NCI-H2029 (cell line): ENCODE measurements at regions not wholly inside any gene's neighbourhood (a gene's known extent, or its start where the extent isn't known, plus 50 kb on each side); places are given as distances from the start of the nearest gene placed in this dataset.

Experiments
- DNase-seq: peaks from one replicate; lab custom pipeline; 2025; lab: John Stamatoyannopoulos, UW

DNA sequence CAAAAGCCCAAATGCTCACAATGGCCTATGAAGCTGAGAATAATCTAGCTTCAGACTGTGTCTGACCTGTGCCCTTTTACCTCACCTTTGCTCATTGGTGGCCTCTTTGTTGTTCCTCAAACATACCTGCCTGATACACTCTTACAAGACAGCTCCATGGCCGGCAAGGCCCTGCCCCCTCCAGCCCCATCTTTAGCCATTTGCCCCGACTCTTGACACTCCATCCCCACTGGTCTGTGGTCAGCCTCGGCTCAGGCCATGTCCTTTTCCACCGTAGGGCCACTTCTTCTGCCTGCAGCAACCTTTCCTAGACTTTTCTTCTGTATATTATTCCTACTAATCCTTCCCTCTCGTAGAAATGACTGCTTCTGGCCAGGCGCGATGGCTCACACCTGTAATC lies 265.2 kb downstream of the RPS24 start:
- no peak for DNase-seq

DNA sequence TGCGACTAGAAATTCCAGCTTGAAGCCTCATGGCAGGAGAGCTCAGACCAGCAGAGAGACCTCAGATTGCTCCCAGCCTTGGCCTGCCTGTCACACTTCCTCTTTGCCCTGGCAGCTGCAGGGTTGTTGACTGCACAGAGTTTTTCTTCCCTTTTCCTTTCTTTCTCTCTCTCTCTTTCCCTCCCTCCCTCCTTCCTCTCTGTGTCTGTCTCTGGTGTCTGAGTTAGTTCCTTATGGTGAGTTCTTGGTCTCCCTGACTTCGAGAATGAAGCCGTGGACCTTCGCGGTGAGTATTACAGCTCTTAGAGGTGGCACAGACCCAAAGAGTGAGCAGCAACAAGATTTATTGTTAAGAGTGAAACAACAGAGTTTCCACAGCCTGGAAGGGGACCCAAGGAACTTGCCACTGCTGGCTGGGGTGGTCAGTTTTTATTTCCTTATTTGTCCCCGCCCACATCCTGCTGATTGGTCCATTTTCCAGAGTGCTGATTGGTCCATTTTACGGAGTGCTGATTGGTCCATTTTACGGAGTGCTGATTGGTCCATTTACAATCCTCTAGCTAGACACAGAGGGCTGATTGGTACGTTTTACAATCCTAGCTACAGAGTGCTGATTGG lies 266.3 kb downstream of the RPS24 start:
- no peak for DNase-seq

DNA sequence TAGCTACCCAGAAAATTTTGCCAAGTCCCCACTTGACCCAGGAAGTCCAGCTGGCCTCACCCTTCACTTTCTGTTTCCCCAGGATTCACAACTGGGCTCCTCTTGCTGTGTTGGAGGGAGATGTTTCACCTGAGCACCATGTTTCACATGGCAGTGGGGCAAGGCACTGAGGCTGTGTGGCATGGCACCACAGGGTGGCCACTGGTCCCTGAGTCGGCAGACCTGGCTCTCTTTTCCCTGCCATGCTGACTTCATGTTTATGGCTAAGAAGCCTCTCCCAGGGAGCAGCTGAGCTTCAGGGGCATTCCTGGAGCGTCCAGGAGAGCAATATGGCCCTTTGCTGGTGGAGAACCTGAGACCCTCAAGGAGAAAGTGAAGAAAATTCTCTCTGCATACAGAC lies 266.9 kb downstream of the RPS24 start:
- no peak for DNase-seq

DNA sequence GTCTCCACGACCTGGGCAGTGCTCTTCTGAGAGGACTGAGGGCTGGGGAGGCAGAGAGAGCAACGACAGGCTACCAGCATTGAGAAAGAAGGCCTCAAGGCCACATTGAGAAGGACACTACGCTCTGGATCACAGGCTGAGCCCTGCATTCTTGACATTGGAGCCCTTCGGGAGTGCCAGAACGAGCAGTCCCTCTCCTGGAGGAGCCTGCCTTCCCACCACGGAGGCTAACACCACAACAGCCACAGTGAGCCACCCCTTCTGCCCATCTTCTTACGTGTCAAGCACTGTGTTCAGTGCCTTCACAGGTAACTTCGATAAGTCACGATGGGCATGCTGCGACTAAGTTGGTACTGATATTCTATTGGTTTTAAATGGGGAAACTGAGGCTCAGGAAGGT lies 267.8 kb downstream of the RPS24 start:
- DNase-seq, result no peak

DNA sequence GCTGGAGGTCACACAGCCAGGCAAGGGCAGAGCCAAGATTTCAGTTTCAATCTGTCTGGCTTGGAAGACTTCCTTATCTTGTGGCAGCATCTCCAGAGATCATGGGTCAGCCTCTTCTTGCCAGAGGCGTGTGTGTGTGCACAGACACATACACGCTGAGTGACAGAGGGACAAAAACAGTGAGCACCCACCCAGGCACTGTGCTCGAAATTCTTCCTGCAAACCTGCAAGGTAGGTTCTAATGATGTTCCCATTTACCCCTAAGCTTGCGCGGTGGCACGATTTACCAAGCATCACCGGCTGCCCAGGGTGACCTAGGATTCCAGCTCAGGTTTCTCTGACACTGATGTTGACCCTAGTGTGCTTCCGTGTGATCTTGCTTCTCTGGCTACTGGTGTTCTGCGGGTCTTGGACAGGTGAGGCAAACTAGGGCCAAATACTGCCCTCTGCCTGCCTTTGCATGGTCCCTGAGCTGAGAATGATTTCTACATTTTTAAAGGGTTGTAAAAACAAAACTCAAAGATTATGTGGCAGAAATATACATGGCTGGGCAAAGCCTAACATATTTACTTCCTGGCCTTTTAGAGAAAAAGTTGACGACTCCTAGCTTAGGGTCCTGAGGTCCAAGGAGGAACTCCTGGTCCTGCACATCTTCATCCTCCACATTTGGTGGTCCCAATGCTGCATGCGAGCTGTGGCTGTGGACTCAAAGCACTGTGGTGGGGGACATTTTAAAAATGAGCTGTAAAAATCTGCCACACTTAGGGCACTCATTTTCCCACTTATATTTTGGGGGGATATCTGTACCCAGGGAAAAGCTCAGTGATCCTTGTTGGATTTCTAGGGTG lies 268.5 kb downstream of the RPS24 start:
- no peak for DNase-seq

DNA sequence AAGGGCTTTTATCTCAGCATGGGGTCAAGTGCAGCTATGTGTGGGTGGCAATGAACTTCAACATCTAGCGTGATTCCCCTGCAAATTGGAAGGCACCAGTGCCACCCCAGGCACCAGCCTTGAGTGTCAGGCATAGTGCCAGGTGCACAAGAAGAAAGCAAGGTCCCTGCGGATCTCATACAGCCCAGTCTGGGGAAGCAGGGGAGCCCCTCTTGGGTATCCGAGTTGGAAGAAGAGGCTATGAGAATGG lies 269.0 kb downstream of the RPS24 start:
- no peak for DNase-seq

DNA sequence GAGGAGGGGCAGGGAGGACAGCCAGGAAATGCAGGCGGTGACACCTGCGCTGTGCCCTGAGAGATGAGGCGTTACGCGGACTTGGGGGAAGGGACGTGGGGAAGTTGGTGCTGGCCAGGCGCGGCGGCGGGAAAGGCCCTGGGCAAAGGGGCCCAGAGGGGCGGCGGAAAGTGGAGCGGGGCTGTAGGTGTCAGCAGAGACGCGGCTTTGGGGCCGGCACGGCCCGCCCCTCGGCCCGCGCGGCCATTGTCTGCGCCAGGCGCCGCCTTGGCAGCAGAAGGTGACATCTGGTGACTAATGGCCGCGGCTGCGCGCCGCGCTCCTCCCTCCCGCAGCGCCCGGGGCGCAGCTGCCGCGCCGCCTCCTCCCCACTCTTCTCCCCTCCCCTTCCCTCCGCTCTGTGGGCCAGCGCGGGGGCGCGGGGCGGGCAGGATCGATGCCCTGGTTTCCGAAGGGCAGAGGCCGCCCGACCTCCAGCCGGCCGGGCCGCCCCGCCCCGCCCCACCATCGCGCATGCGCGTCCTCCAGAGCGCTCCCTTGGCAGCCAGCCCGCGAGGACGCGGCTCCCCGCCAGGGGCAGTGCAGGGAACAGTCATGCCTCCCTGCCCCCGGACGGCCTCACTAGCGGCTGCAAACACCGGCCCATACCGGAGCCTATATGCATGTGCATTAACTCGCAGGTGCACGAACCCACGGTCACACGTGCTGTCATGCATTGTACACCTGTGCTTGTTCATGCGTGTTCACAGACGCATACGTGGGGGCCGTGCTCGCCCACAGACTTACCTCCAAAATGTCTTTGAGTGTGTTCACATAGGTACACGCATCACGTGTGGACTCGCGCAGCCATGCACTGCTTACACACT lies 269.6 kb downstream of the RPS24 start:
- peak; percentile 79 for DNase-seq

DNA sequence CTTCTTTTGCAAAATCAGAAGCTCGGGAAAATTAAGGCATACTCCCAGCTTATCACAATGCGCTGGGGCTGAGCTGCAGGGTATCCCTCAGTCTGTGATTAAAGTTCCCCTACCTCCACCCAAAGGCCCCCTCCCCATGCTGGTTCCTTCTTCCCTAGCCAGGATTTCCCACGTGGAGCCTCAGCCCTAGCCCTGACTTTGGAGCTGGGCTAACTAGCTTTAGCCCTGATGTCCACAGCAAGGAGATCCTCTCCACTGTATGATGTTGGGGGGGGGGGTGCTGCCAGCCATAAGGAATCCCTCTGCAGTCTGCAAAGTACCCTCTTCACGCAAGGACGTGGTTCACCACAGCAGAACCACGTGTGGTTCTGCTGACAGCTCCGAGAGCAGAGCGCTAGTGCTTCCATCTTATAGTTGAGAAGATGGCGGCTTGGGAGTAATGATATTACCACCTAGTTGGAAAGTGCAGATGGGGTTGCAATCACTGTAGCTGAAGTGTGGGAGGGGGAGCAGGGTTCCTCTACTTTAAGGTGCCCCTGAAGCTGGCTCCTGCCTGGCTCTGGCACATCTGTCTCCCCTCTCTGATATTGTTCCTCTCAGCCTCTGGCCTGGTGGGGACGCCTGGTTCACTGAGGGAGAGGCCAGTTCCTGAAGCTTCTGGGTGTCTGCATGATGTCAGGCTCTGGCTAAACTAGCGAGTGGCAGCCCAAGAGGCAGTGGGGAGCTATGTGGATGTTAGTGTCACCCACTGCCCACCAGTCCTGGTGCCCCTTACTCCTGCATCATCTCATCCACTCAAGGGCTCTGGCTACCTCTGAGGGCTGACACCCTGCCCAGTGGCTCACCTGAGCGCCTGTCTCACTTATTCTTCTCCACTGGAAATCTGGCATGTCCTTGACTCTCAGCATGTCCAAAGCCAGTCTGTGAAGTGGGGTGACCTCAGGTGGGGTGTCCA lies 270.7 kb downstream of the RPS24 start:
- DNase-seq, result no peak

DNA sequence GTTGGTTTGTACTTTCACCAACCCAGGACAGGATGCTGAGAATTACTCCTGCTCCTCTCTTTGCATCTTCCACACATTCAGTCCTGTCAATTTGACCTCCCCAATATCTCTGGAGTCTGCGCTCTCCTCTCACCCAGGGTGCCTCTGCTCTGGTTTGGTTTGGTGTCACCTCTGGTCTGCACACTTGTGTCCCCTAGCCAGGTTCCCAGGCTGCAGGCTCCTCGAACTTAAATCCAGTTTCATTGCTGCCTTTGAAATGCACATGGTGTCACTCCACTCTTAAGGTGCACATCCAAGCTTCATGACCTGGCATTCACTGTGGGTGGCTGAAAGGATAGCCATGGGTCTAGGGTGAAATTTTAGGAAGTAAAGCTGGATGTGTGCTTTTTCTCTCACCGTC lies 271.6 kb downstream of the RPS24 start:
- no peak for DNase-seq

DNA sequence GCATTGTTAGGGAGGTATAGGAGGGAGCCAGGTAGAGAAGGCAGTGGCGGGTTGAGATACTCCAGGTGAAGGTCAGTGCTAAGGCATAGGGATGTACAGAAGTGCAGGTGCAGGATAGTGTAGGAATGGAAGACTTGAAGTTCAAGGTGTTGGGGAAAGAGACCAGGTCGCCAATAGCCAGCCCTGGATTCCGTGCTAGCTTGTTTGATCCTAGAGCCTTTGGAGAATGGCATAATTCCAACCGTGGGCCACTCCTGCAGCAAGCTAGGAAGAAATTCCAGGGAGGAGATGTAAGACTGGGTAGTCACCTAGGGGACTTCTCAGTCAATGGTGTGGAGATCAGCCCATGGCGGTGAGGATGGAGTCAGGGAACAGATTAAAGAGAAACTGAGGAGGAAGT lies 272.7 kb downstream of the RPS24 start:
- no peak for DNase-seq

DNA sequence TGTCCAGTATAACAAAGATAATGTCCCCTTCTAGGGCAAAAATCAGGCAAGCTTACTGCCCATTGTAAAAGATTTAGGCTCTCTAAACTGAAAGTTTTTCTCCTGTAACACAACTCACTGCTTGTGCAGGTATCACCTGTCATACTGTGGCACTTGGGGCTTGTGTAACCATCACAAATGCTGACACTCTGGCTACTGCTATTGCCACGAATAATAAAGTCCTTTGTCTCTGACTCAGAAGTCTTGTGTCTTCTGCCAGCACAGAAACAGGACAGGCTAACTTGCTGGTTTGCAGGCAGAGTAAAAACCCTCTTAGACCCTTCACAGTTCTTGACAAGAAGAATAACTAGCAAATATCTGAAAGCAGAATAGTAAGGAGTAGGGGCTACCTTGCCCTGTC lies 273.9 kb downstream of the RPS24 start:
- DNase-seq, result no peak

DNA sequence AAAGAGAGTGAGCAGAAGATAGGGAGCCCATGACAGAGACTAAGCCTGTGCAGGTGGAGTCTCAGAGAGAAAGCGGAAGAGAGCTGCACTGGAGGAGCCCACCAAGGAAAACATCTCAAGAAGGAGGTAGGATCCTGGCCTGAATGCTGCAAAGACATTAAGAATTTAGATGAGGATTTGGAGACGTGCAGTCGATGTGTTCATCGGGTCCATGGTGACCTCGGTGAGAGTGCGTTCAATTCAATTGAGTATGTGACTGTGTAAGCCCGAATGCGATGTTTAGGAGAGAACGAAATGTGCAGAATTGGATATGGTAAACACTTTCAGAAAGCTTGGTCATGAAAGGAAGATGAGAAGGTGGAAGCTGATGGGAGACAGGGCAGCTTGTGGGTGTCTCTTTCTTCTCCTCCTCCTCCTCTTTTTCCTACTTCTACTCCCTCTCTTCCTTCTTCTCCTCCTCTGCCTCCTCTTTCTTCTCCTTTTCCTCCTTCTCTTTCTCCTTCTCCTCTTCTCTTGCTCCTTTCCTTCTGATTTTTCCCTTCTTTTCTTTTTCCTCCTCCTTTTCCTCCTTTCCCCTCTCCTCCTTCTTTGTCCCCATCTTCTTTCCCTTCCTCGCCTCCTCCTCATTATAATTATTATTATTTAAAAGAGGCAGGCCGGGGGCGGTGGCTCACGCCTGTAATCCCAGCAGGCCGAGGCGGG lies 276.0 kb downstream of the RPS24 start:
- DNase-seq, result no peak

DNA sequence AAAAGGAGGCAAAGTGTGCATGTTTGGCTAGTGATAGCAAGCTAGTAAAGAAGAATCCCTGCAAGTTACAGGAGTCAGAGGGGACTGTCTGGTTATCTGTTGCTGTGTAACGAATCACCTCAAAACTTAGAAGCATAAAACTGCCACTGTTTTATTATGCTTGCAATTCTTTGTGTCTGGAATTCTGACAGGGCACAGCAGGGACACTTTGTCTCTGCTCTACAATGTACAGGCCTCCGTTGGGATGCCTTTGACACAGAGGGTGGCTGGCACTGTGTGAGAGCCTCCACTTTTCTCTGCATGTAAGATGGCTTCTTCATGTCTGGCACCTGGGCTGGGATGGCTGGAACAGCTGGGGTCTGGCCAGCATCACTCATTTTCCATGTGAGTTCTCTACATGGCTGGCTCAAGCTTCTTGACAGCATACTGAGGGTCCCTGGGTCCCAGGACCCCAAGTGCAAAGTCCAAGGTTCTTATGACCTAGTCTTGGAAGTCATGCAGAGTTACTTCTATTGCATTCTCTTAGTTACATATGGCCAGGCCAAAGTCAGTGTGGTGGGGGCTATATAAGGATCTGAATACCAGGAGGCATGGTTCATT lies 276.9 kb downstream of the RPS24 start:
- DNase-seq, result no peak

DNA sequence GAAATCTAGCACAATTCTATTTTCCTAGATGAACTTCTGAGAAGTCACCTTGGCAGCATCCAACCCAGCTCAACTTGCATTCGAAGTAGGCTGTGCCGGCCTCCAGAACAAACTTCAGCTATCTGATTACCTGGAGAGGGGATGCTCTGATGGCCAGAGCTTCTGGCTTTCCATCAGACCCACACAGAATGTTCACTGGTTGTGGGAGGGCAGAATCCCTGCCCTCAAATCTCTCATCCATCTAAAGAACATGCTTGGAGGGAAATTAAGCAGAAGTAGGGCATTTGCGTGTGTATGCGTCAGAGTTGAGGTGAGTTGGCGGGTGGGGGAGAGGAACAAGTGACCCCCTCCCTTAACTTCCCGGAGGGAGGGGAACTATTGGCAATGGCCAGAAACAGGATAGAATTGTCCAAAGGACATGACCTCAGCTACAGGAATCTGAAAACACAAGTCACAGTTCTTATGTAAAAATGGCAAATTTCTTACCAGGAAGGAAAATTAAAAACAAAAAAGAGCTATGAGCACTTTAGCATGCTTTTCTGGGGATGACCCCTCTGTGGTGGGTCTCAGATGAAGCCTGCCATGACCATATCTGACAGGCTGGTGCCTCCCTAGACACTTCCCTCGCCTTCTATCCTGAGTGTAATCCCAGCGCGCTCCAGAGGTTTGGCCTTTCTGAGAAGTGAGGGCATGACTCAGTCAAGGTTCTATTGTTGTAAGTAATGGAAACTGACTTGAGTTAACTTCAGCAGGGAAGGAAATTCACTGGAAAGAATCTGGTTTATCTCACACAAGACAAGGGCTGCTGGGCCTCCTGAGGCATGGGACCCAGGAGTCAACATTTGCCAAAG lies 278.8 kb downstream of the RPS24 start:
- DNase-seq, result no peak

DNA sequence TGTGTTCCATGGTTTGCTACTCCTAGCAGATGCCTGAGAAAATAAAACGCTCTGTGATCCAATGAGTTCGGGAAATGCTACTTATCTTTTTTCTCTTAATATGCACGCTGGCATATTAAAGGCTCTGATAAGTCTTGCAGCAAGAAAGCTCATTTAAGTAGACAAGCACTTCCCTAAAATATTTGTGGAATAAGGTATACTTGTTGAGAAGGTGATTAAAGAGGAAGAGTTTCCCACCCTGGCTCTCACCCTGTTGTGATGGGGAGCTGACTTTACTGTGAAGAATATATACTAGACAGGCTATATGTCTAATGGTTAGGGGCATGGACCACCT lies 279.4 kb downstream of the RPS24 start:
- no peak for DNase-seq

DNA sequence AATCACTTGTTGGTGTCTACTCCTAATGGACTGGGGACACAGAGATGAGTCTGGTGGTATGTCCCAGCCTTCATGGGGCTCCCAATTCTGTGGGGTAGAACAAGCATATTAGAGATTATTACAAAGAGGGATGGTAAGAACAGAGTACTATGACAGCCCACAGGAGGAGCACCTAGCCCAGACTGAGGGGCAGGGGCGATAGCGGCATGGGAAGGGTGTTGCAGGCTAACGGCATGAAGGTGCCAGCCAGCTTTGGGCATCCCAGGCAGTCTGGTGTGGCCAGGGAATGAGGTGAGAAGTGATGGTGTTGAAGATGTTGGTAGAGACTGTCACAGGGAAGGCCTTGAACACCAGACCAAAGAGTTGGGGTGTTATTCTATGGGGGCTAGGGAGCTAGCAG lies 280.0 kb downstream of the RPS24 start:
- DNase-seq, result no peak

DNA sequence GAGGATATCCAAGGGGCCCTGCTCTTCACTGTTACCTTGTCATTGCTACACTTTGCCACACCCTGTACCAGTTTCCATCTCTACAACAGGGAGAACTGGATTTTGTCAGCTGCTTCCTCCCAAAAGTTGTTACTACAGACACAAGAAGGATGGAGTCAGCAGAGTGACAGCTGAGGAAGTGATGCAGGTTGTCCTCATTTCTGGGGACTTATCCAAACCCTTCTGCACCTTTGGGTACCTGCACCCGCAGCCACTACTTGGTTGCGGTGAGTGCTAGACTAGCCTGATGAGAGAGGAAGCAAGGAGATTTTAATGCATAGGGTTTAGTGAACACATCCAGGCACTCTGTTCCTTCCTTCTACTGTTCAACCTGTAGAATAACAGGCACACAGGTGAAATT lies 281.0 kb downstream of the RPS24 start:
- DNase-seq, result no peak

DNA sequence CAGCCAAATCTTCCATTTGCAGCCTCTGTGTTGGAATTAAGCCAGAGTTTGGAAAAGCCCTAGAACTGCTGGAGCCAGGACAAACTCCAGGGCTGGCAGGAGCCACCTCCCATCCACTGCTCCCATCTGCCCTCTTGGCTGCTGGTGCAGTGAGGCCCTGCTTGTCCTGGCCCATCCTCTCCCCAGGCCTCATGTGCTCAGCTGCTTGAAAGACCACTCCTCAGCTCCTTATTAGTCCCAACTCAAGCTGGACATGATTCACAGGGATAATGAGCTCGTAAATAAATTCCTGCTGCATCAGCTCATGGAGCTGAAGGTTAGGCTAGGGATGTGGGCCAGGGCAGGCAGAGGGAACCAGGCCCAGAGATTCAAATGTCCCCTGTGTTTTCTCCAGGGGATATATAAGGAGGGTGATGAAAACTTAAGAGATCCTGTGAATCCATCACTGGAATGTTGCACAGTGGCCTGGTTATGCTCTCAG lies 282.8 kb downstream of the RPS24 start:
- DNase-seq, result no peak

DNA sequence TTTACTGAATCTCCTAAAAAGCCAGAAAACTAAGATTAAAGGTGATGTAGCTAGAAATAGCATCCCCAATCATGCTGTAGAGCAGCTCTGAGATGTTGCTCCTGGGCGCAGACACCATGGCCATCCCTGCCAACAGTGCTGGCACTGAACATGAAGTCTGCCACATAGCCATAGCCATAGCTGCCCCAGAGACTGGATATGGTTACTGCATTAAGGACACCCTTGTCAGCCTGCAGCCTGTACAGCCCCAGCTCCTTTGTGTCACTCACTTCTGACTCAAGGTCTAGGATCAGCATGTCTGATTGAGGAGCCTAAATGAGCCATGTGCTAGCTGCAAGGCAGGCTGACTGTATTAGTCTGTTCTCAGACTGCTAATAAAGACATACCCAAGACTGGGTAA lies 284.6 kb downstream of the RPS24 start:
- DNase-seq, result no peak

DNA sequence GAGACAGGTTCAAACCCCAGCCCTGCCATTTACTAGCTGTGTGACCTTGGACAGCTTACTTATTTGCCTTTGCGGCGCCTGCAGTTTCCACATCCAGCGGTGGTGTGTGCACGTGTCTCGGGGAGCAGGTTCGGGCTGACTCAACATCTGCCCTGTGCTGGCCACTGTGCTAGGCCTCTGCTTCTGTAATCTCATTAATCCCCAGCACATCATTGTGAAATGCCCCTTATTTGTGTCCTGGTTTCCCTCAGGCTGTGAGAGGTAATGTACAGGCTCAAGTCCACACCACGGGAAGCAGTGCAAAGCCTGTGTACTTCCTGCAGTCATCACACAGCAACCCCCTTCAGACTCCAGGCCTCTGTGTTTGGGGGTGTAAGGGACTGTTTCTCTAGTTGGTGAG lies 285.7 kb downstream of the RPS24 start:
- no peak for DNase-seq
